Stimulated activated CD8-positive, alpha-beta memory T cell treated with anti-CD3 and anti-CD28 coated beads, Interleukin-12 subunit alpha, Interleukin-12 subunit beta, amount 100 ng/mL, for 24 hours (primary cell): ENCODE measurements at regions not wholly inside any gene's neighbourhood (a gene's known extent, or its start where the extent isn't known, plus 50 kb on each side); places are given as distances from the start of the nearest gene placed in this dataset.
"Not testable (repeated sequence)": the region's sequence is repeated elsewhere in the genome, so short reads cannot be mapped to it uniquely, and the experiment has no call there.

Experiments
- DNase-seq: peaks from one replicate; pipeline ENCODE4 v3.0.0-alpha.2; 2020; ENCODE audit errors: extremely low read depth

- no peak for DNase-seq
Observed at GRCh38 chr1:65590279-65590678, 169.8 kb downstream of the LEPR start.

GRCh38 chr1:65593516-65593915 lies 173.0 kb downstream of the LEPR start:
- no peak for DNase-seq

GRCh38 chr1:65595724-65596123 lies 175.3 kb downstream of the LEPR start:
- DNase-seq = no peak

- DNase-seq = no peak
Observed at GRCh38 chr1:65596768-65597167, 176.3 kb downstream of the LEPR start.

GRCh38 chr1:65605621-65606020 lies 185.2 kb downstream of the LEPR start:
- DNase-seq = no peak

GRCh38 chr1:65606426-65606825 lies 186.0 kb downstream of the LEPR start:
- no peak for DNase-seq

GRCh38 chr1:65613884-65614283 lies 178.8 kb upstream of the PDE4B start:
- no peak for DNase-seq

- no peak for DNase-seq
Observed at GRCh38 chr1:65615859-65616258, 176.8 kb upstream of the PDE4B start.

- DNase-seq = not testable (repeated sequence)
Observed at GRCh38 chr1:65621721-65622120, 171.0 kb upstream of the PDE4B start.

- no peak for DNase-seq
Observed at GRCh38 chr1:65623895-65624294, 168.8 kb upstream of the PDE4B start.

GRCh38 chr1:65625528-65625927 lies 167.2 kb upstream of the PDE4B start:
- no peak for DNase-seq

GRCh38 chr1:65626003-65626402 lies 166.7 kb upstream of the PDE4B start:
- no peak for DNase-seq

- no peak for DNase-seq
Observed at GRCh38 chr1:65629788-65630187, 162.9 kb upstream of the PDE4B start.

- no peak for DNase-seq
Observed at GRCh38 chr1:65630855-65631254, 161.8 kb upstream of the PDE4B start.

- DNase-seq = no peak
Observed at GRCh38 chr1:65632235-65632634, 160.5 kb upstream of the PDE4B start.

GRCh38 chr1:65640046-65640445 lies 152.6 kb upstream of the PDE4B start:
- DNase-seq = no peak

- DNase-seq = not testable (repeated sequence)
Observed at GRCh38 chr1:65649185-65649584, 143.5 kb upstream of the PDE4B start.

GRCh38 chr1:65650682-65651081 lies 142.0 kb upstream of the PDE4B start:
- no peak for DNase-seq

GRCh38 chr1:65654526-65654925 lies 138.2 kb upstream of the PDE4B start:
- not testable (repeated sequence) for DNase-seq

GRCh38 chr1:65657609-65658008 lies 135.1 kb upstream of the PDE4B start:
- not testable (repeated sequence) for DNase-seq

- no peak for DNase-seq
Observed at GRCh38 chr1:65658122-65658521, 134.6 kb upstream of the PDE4B start.

GRCh38 chr1:65668368-65668767 lies 124.3 kb upstream of the PDE4B start:
- no peak for DNase-seq

- no peak for DNase-seq
Observed at GRCh38 chr1:65670518-65670917, 122.2 kb upstream of the PDE4B start.

- no peak for DNase-seq
Observed at GRCh38 chr1:65674522-65674921, 118.2 kb upstream of the PDE4B start.

GRCh38 chr1:65679773-65680172 lies 112.9 kb upstream of the PDE4B start:
- no peak for DNase-seq
